Activated CD8-positive, alpha-beta memory T cell treated with anti-CD3 and anti-CD28 coated beads, Interleukin-2, amount 50 U/mL, for 48 hours (primary cell): ENCODE measurements at regions not wholly inside any gene's neighbourhood (a gene's known extent, or its start where the extent isn't known, plus 50 kb on each side); places are given as distances from the start of the nearest gene placed in this dataset.

Experiments
- DNase-seq: peaks from one replicate; pipeline ENCODE4 v3.0.0-alpha.2; 2020

- DNase-seq, result no peak
Measured at GRCh38 chr19:30172613-30173242, 199.5 kb upstream of the ZNF536 start.

GRCh38 chr19:30173593-30174356 lies 198.4 kb upstream of the ZNF536 start:
- no peak for DNase-seq

GRCh38 chr19:30174357-30174645 lies 197.9 kb upstream of the ZNF536 start:
- DNase-seq, result no peak

GRCh38 chr19:30174791-30175190 lies 197.4 kb upstream of the ZNF536 start:
- DNase-seq, result no peak

- DNase-seq, result no peak
Measured at GRCh38 chr19:30175987-30176386, 196.2 kb upstream of the ZNF536 start.

GRCh38 chr19:30178721-30179402 lies 193.3 kb upstream of the ZNF536 start:
- DNase-seq, result no peak

- no peak for DNase-seq
Measured at GRCh38 chr19:30180691-30181090, 191.5 kb upstream of the ZNF536 start.

- DNase-seq, result no peak
Measured at GRCh38 chr19:30183807-30184490, 188.2 kb upstream of the ZNF536 start.

GRCh38 chr19:30202060-30202600 lies 170.1 kb upstream of the ZNF536 start:
- no peak for DNase-seq

- no peak for DNase-seq
Measured at GRCh38 chr19:30204721-30205120, 167.5 kb upstream of the ZNF536 start.

GRCh38 chr19:30206187-30206586 lies 166.0 kb upstream of the ZNF536 start:
- no peak for DNase-seq

- DNase-seq, result no peak
Measured at GRCh38 chr19:30207357-30207756, 164.8 kb upstream of the ZNF536 start.

GRCh38 chr19:30208436-30209060 lies 163.6 kb upstream of the ZNF536 start:
- no peak for DNase-seq

- DNase-seq, result no peak
Measured at GRCh38 chr19:30209617-30210600, 162.3 kb upstream of the ZNF536 start.

GRCh38 chr19:30212574-30212973 lies 159.6 kb upstream of the ZNF536 start:
- DNase-seq, result no peak

- no peak for DNase-seq
Measured at GRCh38 chr19:30214651-30215051, 157.5 kb upstream of the ZNF536 start.

GRCh38 chr19:30215248-30215647 lies 156.9 kb upstream of the ZNF536 start:
- no peak for DNase-seq

GRCh38 chr19:30216453-30216852 lies 155.7 kb upstream of the ZNF536 start:
- no peak for DNase-seq

GRCh38 chr19:30217461-30217860 lies 154.7 kb upstream of the ZNF536 start:
- no peak for DNase-seq

GRCh38 chr19:30219702-30220101 lies 152.5 kb upstream of the ZNF536 start:
- DNase-seq, result no peak

GRCh38 chr19:30221176-30221575 lies 151.0 kb upstream of the ZNF536 start:
- no peak for DNase-seq

GRCh38 chr19:30222428-30222873 lies 149.7 kb upstream of the ZNF536 start:
- DNase-seq, result peak; percentile 68
